RWPE2 (cell line): ENCODE measurements at regions not wholly inside any gene's neighbourhood (a gene's known extent, or its start where the extent isn't known, plus 50 kb on each side); places are given as distances from the start of the nearest gene placed in this dataset.

Experiments
- ATAC-seq: fragments of 200-7000 bp; cut with Tn5 transposase; 3 replicates; pipeline ENCODE4 v1.9.1; 2021; ENCODE audit warnings: low read depth
- DNase-seq: peaks from one replicate; pipeline ENCODE4 v3.0.0-alpha.2; 2020; ENCODE audit warnings: low spot score
- H3K27ac ChIP-seq: fragments of 450-650 bp; 2 replicates; pipeline ENCODE4 v1.5.1; 2017; ENCODE audit warnings: mild to moderate bottlenecking; ENCODE audit not compliant: poor library complexity, severe bottlenecking
- H3K27me3 ChIP-seq: fragments of 250-450 bp; sonication (Bioruptor Pico); 2 replicates; pipeline ENCODE4 v1.5.1; 2021; ENCODE audit warnings: mild to moderate bottlenecking, moderate library complexity; ENCODE audit not compliant: insufficient read depth, poor library complexity, severe bottlenecking
- H3K36me3 ChIP-seq: fragments of 250-450 bp; sonication (Bioruptor Pico); 2 replicates; pipeline ENCODE4 v1.5.1; 2020; ENCODE audit warnings: low read depth, mild to moderate bottlenecking, moderate library complexity
- H3K4me1 ChIP-seq: fragments of 250-450 bp; sonication (Bioruptor Pico); 2 replicates; pipeline ENCODE4 v1.5.1; 2021; ENCODE audit warnings: mild to moderate bottlenecking, moderate library complexity; ENCODE audit not compliant: insufficient read depth, poor library complexity, severe bottlenecking
- H3K4me3 ChIP-seq: fragments of 250-450 bp; sonication (Bioruptor Pico); 2 replicates; pipeline ENCODE4 v1.5.1; 2021; ENCODE audit warnings: mild to moderate bottlenecking, moderate library complexity; ENCODE audit not compliant: severe bottlenecking
- H3K9me3 ChIP-seq: fragments of 250-450 bp; sonication (Bioruptor Pico); 2 replicates; pipeline ENCODE4 v1.5.1; 2021; ENCODE audit warnings: mild to moderate bottlenecking, moderate library complexity; ENCODE audit not compliant: severe bottlenecking
- CTCF ChIP-seq: fragments of 450-650 bp; IDR thresholded peaks from one replicate; pipeline ENCODE4 v1.5.1; 2017; ENCODE audit warnings: mild to moderate bottlenecking, moderate library complexity; ENCODE audit not compliant: poor library complexity, severe bottlenecking

GRCh38 chr6:1244941-1245340 lies 67.0 kb upstream of the FOXQ1 start:
- ATAC-seq (no peak), DNase-seq (no peak)
- TF ChIP-seq CTCF, result no peak
- no peak overlapping the region for H3K4me3 ChIP-seq
- H3K9me3 ChIP-seq, result no peaks in the 10 kb centered on the region
- no peaks in the 10 kb centered on the region for H3K36me3 ChIP-seq
- H3K27ac ChIP-seq, result no peak overlapping the region
- no peaks in the 10 kb centered on the region for H3K27me3 ChIP-seq
- peaks cover 14% of the 10 kb centered on the region for H3K4me1 ChIP-seq

GRCh38 chr6:1244278-1244677 lies 67.6 kb upstream of the FOXQ1 start:
- DNase-seq (no peak), ATAC-seq (no peak)
- H3K36me3 ChIP-seq, result no peaks in the 10 kb centered on the region
- no peak overlapping the region for H3K4me3 ChIP-seq
- TF ChIP-seq CTCF, result no peak
- H3K4me1 ChIP-seq, result peaks cover 14% of the 10 kb centered on the region
- H3K9me3 ChIP-seq, result no peaks in the 10 kb centered on the region
- no peaks in the 10 kb centered on the region for H3K27me3 ChIP-seq
- no peak overlapping the region for H3K27ac ChIP-seq

- no peak for DNase-seq
- Histone ChIP-seq H3K27ac (no peak overlapping the region), H3K4me1 (peaks cover 14% of the 10 kb centered on the region), H3K27me3 (no peaks in the 10 kb centered on the region), H3K36me3 (no peaks in the 10 kb centered on the region), H3K4me3 (no peak overlapping the region), H3K9me3 (no peaks in the 10 kb centered on the region)
- ATAC-seq, result no peak
- no peak for TF ChIP-seq CTCF
Measured at GRCh38 chr6:1242446-1242845, 69.5 kb upstream of the FOXQ1 start.

GRCh38 chr6:1242021-1242420 lies 69.9 kb upstream of the FOXQ1 start:
- H3K27ac ChIP-seq, result no peak overlapping the region
- no peak for DNase-seq
- no peaks in the 10 kb centered on the region for H3K27me3 ChIP-seq
- TF ChIP-seq CTCF, result no peak
- no peak overlapping the region for H3K4me3 ChIP-seq
- peaks cover 13% of the 10 kb centered on the region for H3K4me1 ChIP-seq
- no peaks in the 10 kb centered on the region for H3K36me3 ChIP-seq
- ATAC-seq, result no peak
- H3K9me3 ChIP-seq, result no peaks in the 10 kb centered on the region

- ATAC-seq (peak; percentile 94), DNase-seq (no peak)
- no peak for TF ChIP-seq CTCF
- H3K36me3 ChIP-seq, result no peaks in the 10 kb centered on the region
- peaks cover 10% of the 10 kb centered on the region for H3K4me1 ChIP-seq
- H3K9me3 ChIP-seq, result no peaks in the 10 kb centered on the region
- no peaks in the 10 kb centered on the region for H3K27me3 ChIP-seq
- H3K27ac ChIP-seq, result peak overlapping the region; percentile 18
- H3K4me3 ChIP-seq, result no peak overlapping the region
Measured at GRCh38 chr6:1240766-1241318, 71.1 kb upstream of the FOXQ1 start.
